ENCODE measurements at regions not wholly inside any gene's neighbourhood (a gene's known extent, or its start where the extent isn't known, plus 50 kb on each side); places are given as distances from the start of the nearest gene placed in this dataset.

GRCh38 chr10:43727935-43728334 is 79.3 kb upstream of the ZNF32 start:
- no peak for DNase-seq (ENCODE audit: low read depth in 4 of 4, low spot score in 3 of 4)

- DNase-seq (ENCODE audit: low read depth in 4 of 4, low spot score in 3 of 4): no peak
These were observed 66.7 kb upstream of the ZNF32 start for GRCh38 chr10:43715334-43715733.

GRCh38 chr10:43712821-43713584 is 64.3 kb upstream of the ZNF32 start:
- DNase-seq (ENCODE audit: low read depth in 4 of 4, low spot score in 3 of 4): no peak

GRCh38 chr10:43710772-43711471 is 62.2 kb upstream of the ZNF32 start:
- no peak for DNase-seq (ENCODE audit: low read depth in 4 of 4, low spot score in 3 of 4)

GRCh38 chr10:43708262-43708661 is 59.6 kb upstream of the ZNF32 start:
- no peak for DNase-seq (ENCODE audit: low read depth in 4 of 4, low spot score in 3 of 4)

- DNase-seq (ENCODE audit: low read depth in 4 of 4, low spot score in 3 of 4): no peak
These were observed 59.1 kb upstream of the ZNF32 start for GRCh38 chr10:43707770-43708169.

- no peak for DNase-seq (ENCODE audit: low read depth in 4 of 4, low spot score in 3 of 4)
These were observed 57.5 kb upstream of the ZNF32 start for GRCh38 chr10:43706166-43706565.

- DNase-seq (ENCODE audit: low read depth in 4 of 4, low spot score in 3 of 4): no peak
These were observed 54.6 kb upstream of the ZNF32 start for GRCh38 chr10:43703286-43703685.

- DNase-seq (ENCODE audit: low read depth in 4 of 4, low spot score in 3 of 4): no peak
These were observed 54.2 kb upstream of the ZNF32 start for GRCh38 chr10:43702936-43703281.

GRCh38 chr10:43702213-43702935 is 53.7 kb upstream of the ZNF32 start:
- DNase-seq (ENCODE audit: low read depth in 4 of 4, low spot score in 3 of 4): no peak

- no peak for DNase-seq (ENCODE audit: low read depth in 4 of 4, low spot score in 3 of 4)
These were observed 52.6 kb upstream of the ZNF32 start for GRCh38 chr10:43701295-43701694.

- DNase-seq (ENCODE audit: low read depth in 4 of 4, low spot score in 3 of 4): no peak
These were observed 51.6 kb upstream of the ZNF32 start for GRCh38 chr10:43700306-43700705.

GRCh38 chr10:43699516-43699915 is 50.8 kb upstream of the ZNF32 start:
- DNase-seq (ENCODE audit: low read depth in 4 of 4, low spot score in 3 of 4): no peak
